Gastrocnemius medialis (tissue), 4 donors: ENCODE measurements at regions not wholly inside any gene's neighbourhood (a gene's known extent, or its start where the extent isn't known, plus 50 kb on each side); places are given as distances from the start of the nearest gene placed in this dataset.
"Not testable (repeated sequence)": the region's sequence is repeated elsewhere in the genome, so short reads cannot be mapped to it uniquely, and the experiment has no call there.

Experiments used
- ATAC-seq, 2 donors: fragments of 150-250 bp; one replicate each; pipeline ENCODE4 v1.9.1; 2016
- DNase-seq, 2 donors: peaks; one replicate each; pipeline ENCODE4 v3.0.0-alpha.2; 2019
- H3K27ac ChIP-seq, 4 donors: fragments of 200-600 bp; sonication (generic); 1 replicate in 1 of 4; 2 replicates in 3 of 4; pipeline ENCODE4 v1.5.1; 2016 to 2018; ENCODE audit warnings: mild to moderate bottlenecking in 2 of 4, moderate library complexity in 1 of 4
- H3K27me3 ChIP-seq, 3 donors: fragments of 200-600 bp; sonication (generic) in 2 of 3; 1 replicate in 1 of 3; 2 replicates in 2 of 3; pipeline versions ENCODE4 v1.5.1 to v1.6.0; 2016 to 2019; ENCODE audit warnings: mild to moderate bottlenecking in 1 of 3, moderate library complexity in 1 of 3
- H3K36me3 ChIP-seq, 2 donors: fragments of 200-600 bp; sonication (generic) in 1 of 2; one replicate each; pipeline ENCODE4 v1.5.1; 2017 to 2018
- H3K4me1 ChIP-seq, 2 donors: fragments of 200-600 bp; sonication (generic) in 1 of 2; one replicate each; pipeline ENCODE4 v1.5.1; 2016 to 2017; ENCODE audit warnings: mild to moderate bottlenecking in 2 of 2
- H3K4me3 ChIP-seq, 4 donors: fragments of 200-600 bp; sonication (generic) in 3 of 4; 1 replicate in 1 of 4; 2 replicates in 3 of 4; pipeline ENCODE4 v1.5.1; 2016 to 2019; ENCODE audit warnings: mild to moderate bottlenecking in 2 of 4
- H3K9me3 ChIP-seq, 3 donors: fragments of 200-600 bp; sonication (generic) in 2 of 3; 1 replicate in 1 of 3; 2 replicates in 2 of 3; pipeline ENCODE4 v1.5.1; 2016 to 2019
- POLR2A ChIP-seq, 2 donors: fragments of 450-650 bp; IDR thresholded peaks; one replicate each; pipeline ENCODE4 v1.6.1; 2017; ENCODE audit warnings: antibody characterized with exemption in 2 of 2, mild to moderate bottlenecking in 2 of 2, moderate library complexity in 2 of 2
- in situ Hi-C, 4 donors: fragments of 200-750 bp; cut with MboI; loops; one replicate each; pipeline versions ENCODE4 v1.15.0 to v1.8.0; 2017; ENCODE audit warnings: low sequenced_read_pairs in 4 of 4
- intact Hi-C: fragments of 100-400 bp; cut with DNase I; formaldehyde crosslinking; loops from one replicate; pipeline ENCODE4 v1.15.1; 2023; ENCODE audit warnings: low total_unique reads
- TF ChIP-seq, protein P1 (sequence below), 5 experiments: fragments of 450-650 bp in 3 of 5; fragments of 200-600 bp in 2 of 5; sonication (generic) in 2 of 5; IDR thresholded peaks in 4 of 5; conservative IDR thresholded peaks in 1 of 5; 1 replicate in 4 of 5; 2 replicates in 1 of 5; pipeline ENCODE4 v1.5.1; 2016 to 2019; ENCODE audit warnings: antibody characterized with exemption in 5 of 5, mild to moderate bottlenecking in 3 of 5, moderate library complexity in 3 of 5

DNA sequence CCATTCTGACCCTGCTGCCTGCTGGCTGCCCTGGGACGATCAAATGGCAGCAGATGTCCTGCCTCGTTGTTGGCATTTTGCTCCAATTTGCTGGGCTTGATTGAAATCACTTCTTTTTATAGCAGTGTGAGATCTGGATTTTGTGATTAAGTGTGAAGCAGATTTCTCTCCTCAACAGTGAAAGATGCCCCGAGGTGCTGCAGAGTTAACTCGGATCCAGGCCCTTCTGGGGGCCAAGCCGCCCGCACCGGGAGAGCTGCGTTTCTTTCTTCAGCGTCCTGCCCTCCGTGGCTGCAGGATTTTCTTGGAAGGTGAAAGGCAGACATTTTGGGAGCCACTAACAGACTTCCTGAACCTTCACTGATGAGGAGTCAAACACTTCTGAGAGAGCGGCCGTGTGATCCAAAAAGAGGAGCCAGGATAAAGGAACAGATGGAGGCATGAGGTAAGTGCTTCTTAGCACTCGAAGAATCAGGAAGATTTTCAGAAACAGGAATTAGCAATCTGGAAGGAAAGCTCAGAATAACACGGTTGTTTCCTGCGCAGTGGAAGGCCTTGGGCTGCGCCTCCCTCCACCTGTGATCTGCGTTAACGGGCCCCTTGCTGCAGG is 139.5 kb upstream of the AFDN start:
- H3K36me3 ChIP-seq, result no peaks in the 10 kb centered on the region
- intact Hi-C loops, result no loop called here
- H3K9me3 ChIP-seq, result no peaks in the 10 kb centered on the region
- H3K27me3 ChIP-seq, result no peaks in the 10 kb centered on the region
- DNase-seq (no peak), ATAC-seq (no peak)
- H3K27ac ChIP-seq, result no peak overlapping the region
- H3K4me3 ChIP-seq, result no peak overlapping the region
- in situ Hi-C loops, result no loop called here
- TF ChIP-seq, protein P1, sequence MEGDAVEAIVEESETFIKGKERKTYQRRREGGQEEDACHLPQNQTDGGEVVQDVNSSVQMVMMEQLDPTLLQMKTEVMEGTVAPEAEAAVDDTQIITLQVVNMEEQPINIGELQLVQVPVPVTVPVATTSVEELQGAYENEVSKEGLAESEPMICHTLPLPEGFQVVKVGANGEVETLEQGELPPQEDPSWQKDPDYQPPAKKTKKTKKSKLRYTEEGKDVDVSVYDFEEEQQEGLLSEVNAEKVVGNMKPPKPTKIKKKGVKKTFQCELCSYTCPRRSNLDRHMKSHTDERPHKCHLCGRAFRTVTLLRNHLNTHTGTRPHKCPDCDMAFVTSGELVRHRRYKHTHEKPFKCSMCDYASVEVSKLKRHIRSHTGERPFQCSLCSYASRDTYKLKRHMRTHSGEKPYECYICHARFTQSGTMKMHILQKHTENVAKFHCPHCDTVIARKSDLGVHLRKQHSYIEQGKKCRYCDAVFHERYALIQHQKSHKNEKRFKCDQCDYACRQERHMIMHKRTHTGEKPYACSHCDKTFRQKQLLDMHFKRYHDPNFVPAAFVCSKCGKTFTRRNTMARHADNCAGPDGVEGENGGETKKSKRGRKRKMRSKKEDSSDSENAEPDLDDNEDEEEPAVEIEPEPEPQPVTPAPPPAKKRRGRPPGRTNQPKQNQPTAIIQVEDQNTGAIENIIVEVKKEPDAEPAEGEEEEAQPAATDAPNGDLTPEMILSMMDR (IDR thresholded peaks at IDR 0.05 in 4 of 5, conservative IDR thresholded peaks at IDR 0.05 in 1 of 5), result no peak
- TF ChIP-seq POLR2A (IDR thresholded peaks at IDR 0.05), result no peak
- peaks cover 7 to 18% of the 10 kb centered on the region in 2 donors for H3K4me1 ChIP-seq

DNA sequence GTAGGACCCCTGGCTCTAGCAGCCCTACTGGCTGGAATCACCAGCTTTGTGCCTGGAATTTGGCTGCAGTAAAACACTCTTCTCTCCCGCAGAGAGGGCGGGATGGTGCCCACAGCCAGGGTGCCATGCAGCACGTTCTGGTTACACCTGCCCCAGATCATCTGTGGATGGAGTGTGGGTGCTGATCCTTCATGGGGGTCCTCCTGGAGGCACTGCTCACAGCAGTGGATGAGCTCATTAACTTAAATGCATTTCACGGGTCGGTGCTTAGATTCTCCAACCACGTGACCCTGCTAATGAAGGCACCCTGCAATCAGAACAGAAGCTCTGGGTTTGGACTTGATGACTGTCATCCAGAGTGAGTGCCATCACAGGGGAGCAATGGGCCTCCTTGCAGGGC is 138.6 kb upstream of the AFDN start:
- Histone ChIP-seq H3K27me3 (no peaks in the 10 kb centered on the region), H3K4me1 (peaks cover 0 to 10% of the 10 kb centered on the region in 2 donors), H3K4me3 (no peak overlapping the region), H3K27ac (no peak overlapping the region), H3K36me3 (no peaks in the 10 kb centered on the region), H3K9me3 (no peaks in the 10 kb centered on the region)
- DNase-seq (no peak), ATAC-seq (no peak)
- in situ Hi-C loops (no loop called here), intact Hi-C loops (no loop called here)
- TF ChIP-seq, protein P1 (IDR thresholded peaks at IDR 0.05 in 4 of 5, conservative IDR thresholded peaks at IDR 0.05 in 1 of 5), result no peak
- TF ChIP-seq POLR2A (IDR thresholded peaks at IDR 0.05), result no peak

DNA sequence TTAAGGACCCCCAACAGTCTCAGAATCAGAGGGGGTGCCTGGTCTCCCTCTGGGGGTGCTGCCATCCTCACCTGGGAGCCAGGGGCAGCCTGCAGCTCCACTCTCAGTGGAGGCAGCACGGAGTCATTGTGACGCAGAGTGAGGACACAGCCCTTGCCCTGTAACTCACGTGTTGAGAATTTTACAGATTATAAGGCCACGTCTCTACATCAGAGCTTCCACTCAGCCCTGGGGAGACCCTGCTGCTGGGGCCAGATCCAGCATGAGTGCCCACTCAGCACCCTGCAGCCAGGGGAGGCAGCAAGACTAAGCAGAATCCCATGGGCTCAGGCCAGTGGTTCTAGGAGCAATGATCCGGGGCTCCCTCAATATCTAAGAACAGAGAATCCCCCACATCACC is 137.4 kb upstream of the AFDN start:
- H3K27me3 ChIP-seq, result no peaks in the 10 kb centered on the region
- no peak overlapping the region for H3K4me3 ChIP-seq
- H3K9me3 ChIP-seq, result no peaks in the 10 kb centered on the region
- TF ChIP-seq POLR2A (IDR thresholded peaks at IDR 0.05), result no peak
- TF ChIP-seq, protein P1 (IDR thresholded peaks at IDR 0.05 in 4 of 5, conservative IDR thresholded peaks at IDR 0.05 in 1 of 5), result no peak
- intact Hi-C loops, result no loop called here
- in situ Hi-C loops, result no loop called here
- DNase-seq (no peak), ATAC-seq (no peak)
- no peak overlapping the region for H3K27ac ChIP-seq
- peaks cover 0 to 4% of the 10 kb centered on the region in 2 donors for H3K4me1 ChIP-seq
- no peaks in the 10 kb centered on the region for H3K36me3 ChIP-seq

DNA sequence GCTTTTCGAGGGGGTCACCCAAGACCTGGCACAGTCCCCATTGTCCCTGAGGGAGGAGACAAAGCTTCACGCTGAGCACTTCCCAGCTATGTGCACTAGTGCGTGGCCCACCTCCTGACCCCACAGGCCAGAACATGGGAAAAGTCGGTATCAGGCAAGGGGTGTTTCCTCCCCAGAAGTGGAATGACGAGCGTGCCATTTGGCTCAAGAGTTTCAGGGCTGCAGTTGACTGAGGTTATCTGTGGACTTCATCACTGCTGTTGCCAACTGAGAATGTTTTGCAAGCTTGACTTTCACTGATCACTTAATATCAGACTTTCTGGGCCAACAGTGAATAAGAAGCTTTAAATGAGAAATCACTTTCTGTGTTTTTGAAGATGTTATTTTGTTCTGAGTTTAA is 137.0 kb upstream of the AFDN start:
- H3K4me1 ChIP-seq, result peaks cover 0 to 4% of the 10 kb centered on the region in 2 donors
- H3K4me3 ChIP-seq, result no peak overlapping the region
- H3K36me3 ChIP-seq, result no peaks in the 10 kb centered on the region
- TF ChIP-seq POLR2A (IDR thresholded peaks at IDR 0.05), result no peak
- TF ChIP-seq, protein P1 (IDR thresholded peaks at IDR 0.05 in 4 of 5, conservative IDR thresholded peaks at IDR 0.05 in 1 of 5), result no peak
- ATAC-seq (no peak), DNase-seq (no peak)
- H3K27ac ChIP-seq, result no peak overlapping the region
- H3K27me3 ChIP-seq, result no peaks in the 10 kb centered on the region
- in situ Hi-C loops, result no loop called here
- intact Hi-C loops, result no loop called here
- no peaks in the 10 kb centered on the region for H3K9me3 ChIP-seq

DNA sequence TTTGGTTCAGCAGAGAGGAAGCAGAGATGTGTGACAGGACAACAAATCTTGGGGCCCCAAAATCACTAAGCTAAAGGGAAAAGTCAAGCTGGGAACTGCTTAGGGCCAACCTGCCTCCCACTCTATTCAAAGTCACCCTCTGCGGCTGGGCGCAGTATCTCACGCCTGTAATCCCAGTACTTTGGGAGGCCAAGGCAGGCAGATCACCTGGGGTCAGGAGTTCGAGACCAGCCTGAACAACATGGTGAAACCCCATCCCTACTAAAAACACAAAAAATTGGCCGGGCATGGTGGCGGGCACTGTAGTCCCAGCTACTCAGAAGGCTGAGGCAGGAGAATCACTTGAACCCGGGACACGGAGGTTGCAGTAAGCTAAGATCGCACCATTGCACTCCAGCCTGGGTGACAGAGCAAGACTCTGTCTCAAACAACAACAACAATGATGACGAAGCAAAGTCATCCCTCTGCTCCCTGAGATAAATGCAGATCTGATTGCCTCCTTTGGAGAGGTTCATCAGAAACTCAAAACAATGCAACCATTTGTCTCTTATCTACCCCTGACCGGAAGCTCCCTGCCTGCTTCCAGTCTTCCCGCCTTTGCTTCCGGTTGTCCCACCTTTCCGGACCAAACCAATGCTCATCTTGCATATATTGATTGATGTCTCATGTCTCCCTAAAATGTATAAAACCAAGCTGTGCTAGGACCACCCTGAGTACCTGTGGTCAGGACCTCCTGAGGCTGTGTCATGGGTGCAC is 136.4 kb upstream of the AFDN start:
- H3K27me3 ChIP-seq, ATAC-seq, intact Hi-C loops, H3K36me3 ChIP-seq, DNase-seq, H3K4me3 ChIP-seq, H3K9me3 ChIP-seq, H3K4me1 ChIP-seq, in situ Hi-C loops, H3K27ac ChIP-seq: not testable (repeated sequence)
